ENCODE measurements at regions not wholly inside any gene's neighbourhood (a gene's known extent, or its start where the extent isn't known, plus 50 kb on each side); places are given as distances from the start of the nearest gene placed in this dataset.

DNA sequence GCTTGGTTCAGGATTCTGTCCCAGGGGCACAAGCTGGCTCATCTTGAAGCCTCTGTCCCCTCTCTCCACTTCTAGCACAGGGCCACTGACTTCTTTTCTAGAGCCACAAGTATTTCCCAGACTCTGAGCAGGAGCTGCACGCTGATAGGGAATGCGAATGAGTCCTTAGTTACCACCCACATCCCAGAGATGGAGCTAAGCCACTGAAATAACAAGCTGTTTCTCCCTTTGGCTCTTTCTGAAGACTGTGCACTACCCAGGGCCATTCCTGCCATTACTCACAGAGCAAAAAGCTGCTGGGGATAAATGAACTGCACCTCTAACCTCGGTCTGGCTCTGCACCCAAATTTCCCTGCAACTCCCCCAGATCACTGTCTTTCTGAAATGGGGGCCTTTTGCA, 70.6 kb downstream of the TSN start:
- no peak overlapping the region for H3K4me3 Mint-ChIP-seq (ENCODE audit: unreplicated experiment)

DNA sequence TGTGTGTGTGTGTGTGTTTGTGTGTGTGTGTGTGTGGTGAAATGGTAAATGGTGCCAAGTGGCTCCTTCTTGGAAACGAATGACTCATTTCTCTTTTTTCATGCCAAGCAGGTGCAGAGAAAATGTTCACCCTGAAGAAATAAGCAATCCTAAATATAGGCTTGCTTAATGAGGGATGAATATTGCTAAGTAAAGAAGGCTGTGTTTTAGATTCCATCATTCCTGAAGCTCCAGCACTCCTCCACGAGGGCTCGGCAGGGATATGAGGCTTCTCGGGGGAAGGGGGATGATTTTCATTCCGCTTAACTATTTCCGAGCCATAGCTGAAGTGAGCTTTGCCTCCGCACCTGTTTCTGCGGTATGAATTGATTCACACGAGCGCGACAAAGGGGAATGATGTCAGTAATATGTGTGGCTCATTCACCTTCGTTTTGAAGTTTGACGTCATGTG, 72.9 kb downstream of the TSN start:
- Mint-ChIP-seq H3K27ac (ENCODE audit: unreplicated experiment) (no peak overlapping the region), H3K36me3 (ENCODE audit: low read depth, unreplicated experiment) (no peaks in the 10 kb centered on the region), H3K9me3 (ENCODE audit: unreplicated experiment) (no peaks in the 10 kb centered on the region), H3K4me1 (ENCODE audit: unreplicated experiment) (peaks cover 14% of the 10 kb centered on the region), H3K4me3 (ENCODE audit: unreplicated experiment) (no peak overlapping the region), H3K27me3 (ENCODE audit: unreplicated experiment) (no peaks in the 10 kb centered on the region)
- no peak for DNase-seq (ENCODE audit: low spot score)
- no peak for TF ChIP-seq CTCF (IDR thresholded peaks at IDR 0.05; ENCODE audit: unreplicated experiment)

More for the DNA sequence above, 70.6 kb downstream of the TSN start:
- DNase-seq (ENCODE audit: low spot score) = no peak
- Mint-ChIP-seq H3K27ac (ENCODE audit: unreplicated experiment) (no peak overlapping the region), H3K4me1 (ENCODE audit: unreplicated experiment) (peaks cover 7% of the 10 kb centered on the region), H3K36me3 (ENCODE audit: low read depth, unreplicated experiment) (no peaks in the 10 kb centered on the region), H3K9me3 (ENCODE audit: unreplicated experiment) (no peaks in the 10 kb centered on the region), H3K27me3 (ENCODE audit: unreplicated experiment) (no peaks in the 10 kb centered on the region)
- no peak for TF ChIP-seq CTCF (IDR thresholded peaks at IDR 0.05; ENCODE audit: unreplicated experiment)

- H3K4me3 Mint-ChIP-seq (ENCODE audit: unreplicated experiment) = no peak overlapping the region
- DNase-seq (ENCODE audit: low spot score) = no peak
- no peaks in the 10 kb centered on the region for H3K9me3 Mint-ChIP-seq (ENCODE audit: unreplicated experiment)
- no peaks in the 10 kb centered on the region for H3K36me3 Mint-ChIP-seq (ENCODE audit: low read depth, unreplicated experiment)
- peaks cover 7% of the 10 kb centered on the region for H3K4me1 Mint-ChIP-seq (ENCODE audit: unreplicated experiment)
- H3K27me3 Mint-ChIP-seq (ENCODE audit: unreplicated experiment) = no peaks in the 10 kb centered on the region
- H3K27ac Mint-ChIP-seq (ENCODE audit: unreplicated experiment) = no peak overlapping the region
- TF ChIP-seq CTCF (IDR thresholded peaks at IDR 0.05; ENCODE audit: unreplicated experiment) = no peak
These were observed 75.4 kb downstream of the TSN start for GRCh38 chr2:121830809-121831208.

- TF ChIP-seq CTCF (IDR thresholded peaks at IDR 0.05; ENCODE audit: unreplicated experiment) = no peak
- Mint-ChIP-seq H3K27ac (ENCODE audit: unreplicated experiment) (no peak overlapping the region), H3K27me3 (ENCODE audit: unreplicated experiment) (no peaks in the 10 kb centered on the region), H3K36me3 (ENCODE audit: low read depth, unreplicated experiment) (no peaks in the 10 kb centered on the region), H3K9me3 (ENCODE audit: unreplicated experiment) (no peaks in the 10 kb centered on the region), H3K4me1 (ENCODE audit: unreplicated experiment) (peaks cover 7% of the 10 kb centered on the region), H3K4me3 (ENCODE audit: unreplicated experiment) (no peak overlapping the region)
- no peak for DNase-seq (ENCODE audit: low spot score)
These were observed 76.4 kb downstream of the TSN start for GRCh38 chr2:121831841-121832240.

DNA sequence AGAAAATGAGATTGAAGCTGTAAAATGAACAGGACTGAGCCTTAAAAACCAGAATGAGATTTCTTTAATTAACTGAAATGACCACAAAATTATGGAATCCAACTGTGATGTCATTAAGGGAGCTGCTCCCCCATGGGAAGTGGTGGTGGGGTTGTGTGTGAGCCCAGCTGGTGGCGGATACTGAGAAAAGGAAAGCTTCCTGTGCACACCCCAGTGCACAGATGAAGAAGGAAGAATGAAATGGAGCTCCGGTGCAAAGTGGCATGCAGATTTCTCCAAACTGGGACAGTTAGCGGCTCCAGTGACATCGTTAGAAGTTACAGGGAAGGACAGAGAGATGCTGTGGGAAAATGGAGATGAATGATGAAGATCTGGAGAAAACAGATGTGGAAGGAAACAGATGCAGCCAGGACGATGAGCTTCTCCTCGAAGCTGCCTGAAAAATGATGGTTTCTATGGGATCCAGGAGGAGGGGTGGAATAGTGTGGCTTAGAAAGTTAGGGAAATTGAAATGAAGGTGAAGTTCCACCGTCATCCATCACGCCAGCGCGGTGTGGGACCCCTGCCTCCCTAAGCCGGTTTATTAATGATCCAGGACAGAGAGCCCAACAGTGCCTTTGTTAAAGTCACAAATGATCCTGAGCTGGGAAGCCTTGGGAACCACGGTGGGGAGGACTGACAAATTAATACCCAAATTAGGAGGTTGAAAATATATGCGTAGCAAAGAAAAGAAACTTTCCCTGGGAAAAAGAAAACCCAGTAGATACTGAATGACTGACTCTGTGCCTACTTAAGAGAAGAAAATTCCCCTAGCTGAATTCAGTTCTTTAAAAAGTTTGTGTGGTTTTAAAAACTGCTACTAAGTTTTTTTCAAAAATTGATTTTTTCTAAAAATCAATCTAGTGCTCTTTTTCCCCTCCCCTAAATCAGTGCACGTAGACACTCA, 77.2 kb downstream of the TSN start:
- H3K36me3 Mint-ChIP-seq (ENCODE audit: low read depth, unreplicated experiment) = no peaks in the 10 kb centered on the region

More for the DNA sequence above, 77.2 kb downstream of the TSN start:
- no peak for DNase-seq (ENCODE audit: low spot score)
- no peak overlapping the region for H3K4me3 Mint-ChIP-seq (ENCODE audit: unreplicated experiment)
- peaks cover 7% of the 10 kb centered on the region for H3K4me1 Mint-ChIP-seq (ENCODE audit: unreplicated experiment)
- H3K27ac Mint-ChIP-seq (ENCODE audit: unreplicated experiment) = no peak overlapping the region
- no peak for TF ChIP-seq CTCF (IDR thresholded peaks at IDR 0.05; ENCODE audit: unreplicated experiment)
- H3K27me3 Mint-ChIP-seq (ENCODE audit: unreplicated experiment) = no peaks in the 10 kb centered on the region
- no peaks in the 10 kb centered on the region for H3K9me3 Mint-ChIP-seq (ENCODE audit: unreplicated experiment)

Measured in endothelial cell (in vitro differentiated cells).